ENCODE measurements at regions not wholly inside any gene's neighbourhood (a gene's known extent, or its start where the extent isn't known, plus 50 kb on each side); places are given as distances from the start of the nearest gene placed in this dataset.

DNA sequence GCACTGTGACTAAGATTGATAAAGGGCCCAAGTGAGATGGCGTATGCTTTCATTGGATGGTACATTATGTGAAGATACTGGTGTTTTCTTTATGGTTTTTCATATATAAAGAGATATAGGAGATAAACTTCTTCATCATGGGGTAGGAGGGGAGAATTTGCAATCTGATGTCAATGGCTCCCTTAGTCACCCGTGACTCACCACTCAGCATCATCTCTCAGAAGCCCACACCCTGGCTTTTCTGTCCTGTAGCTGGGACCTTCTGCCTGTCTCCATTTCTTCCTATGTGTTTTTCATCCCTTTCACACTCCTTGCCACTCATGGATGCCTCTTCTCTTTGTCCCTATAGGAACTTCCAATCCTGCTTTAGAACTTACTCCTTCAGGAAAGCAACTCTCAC is 114.3 kb upstream of the SEMA6D start:
- TF ChIP-seq, protein P1, sequence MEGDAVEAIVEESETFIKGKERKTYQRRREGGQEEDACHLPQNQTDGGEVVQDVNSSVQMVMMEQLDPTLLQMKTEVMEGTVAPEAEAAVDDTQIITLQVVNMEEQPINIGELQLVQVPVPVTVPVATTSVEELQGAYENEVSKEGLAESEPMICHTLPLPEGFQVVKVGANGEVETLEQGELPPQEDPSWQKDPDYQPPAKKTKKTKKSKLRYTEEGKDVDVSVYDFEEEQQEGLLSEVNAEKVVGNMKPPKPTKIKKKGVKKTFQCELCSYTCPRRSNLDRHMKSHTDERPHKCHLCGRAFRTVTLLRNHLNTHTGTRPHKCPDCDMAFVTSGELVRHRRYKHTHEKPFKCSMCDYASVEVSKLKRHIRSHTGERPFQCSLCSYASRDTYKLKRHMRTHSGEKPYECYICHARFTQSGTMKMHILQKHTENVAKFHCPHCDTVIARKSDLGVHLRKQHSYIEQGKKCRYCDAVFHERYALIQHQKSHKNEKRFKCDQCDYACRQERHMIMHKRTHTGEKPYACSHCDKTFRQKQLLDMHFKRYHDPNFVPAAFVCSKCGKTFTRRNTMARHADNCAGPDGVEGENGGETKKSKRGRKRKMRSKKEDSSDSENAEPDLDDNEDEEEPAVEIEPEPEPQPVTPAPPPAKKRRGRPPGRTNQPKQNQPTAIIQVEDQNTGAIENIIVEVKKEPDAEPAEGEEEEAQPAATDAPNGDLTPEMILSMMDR (IDR thresholded peaks at IDR 0.05; ENCODE audit: low read depth, low read length, missing input control): no peak
- no peak for TF ChIP-seq HNF4G (IDR thresholded peaks at IDR 0.05)
